ENCODE measurements at regions not wholly inside any gene's neighbourhood (a gene's known extent, or its start where the extent isn't known, plus 50 kb on each side); places are given as distances from the start of the nearest gene placed in this dataset.

- TF ChIP-seq CTCF (IDR thresholded peaks at IDR 0.05; ENCODE audit: control insufficient read depth, extremely low read depth, insufficient read depth), result no peak
- DNase-seq (ENCODE audit: low read depth), result no peak
Observed at GRCh38 chr7:109782806-109783205, 1213.1 kb downstream of the DNAJB9 start.

GRCh38 chr7:109806548-109806947 lies 1236.9 kb downstream of the DNAJB9 start:
- TF ChIP-seq CTCF (IDR thresholded peaks at IDR 0.05; ENCODE audit: control insufficient read depth, extremely low read depth, insufficient read depth), result no peak
- no peak for DNase-seq (ENCODE audit: low read depth)
- H3K4me3 ChIP-seq (ENCODE audit: low read depth, low read length), result no peak overlapping the region

More at GRCh38 chr7:109782806-109783205, 1213.1 kb downstream of the DNAJB9 start:
- H3K4me3 ChIP-seq (ENCODE audit: low read depth, low read length), result no peak overlapping the region

GRCh38 chr7:109821156-109821555 lies 1251.5 kb downstream of the DNAJB9 start:
- H3K4me3 ChIP-seq (ENCODE audit: low read depth, low read length), result no peak overlapping the region
- no peak for TF ChIP-seq CTCF (IDR thresholded peaks at IDR 0.05; ENCODE audit: control insufficient read depth, extremely low read depth, insufficient read depth)
- no peak for DNase-seq (ENCODE audit: low read depth)

- H3K4me3 ChIP-seq (ENCODE audit: low read depth, low read length), result no peak overlapping the region
- no peak for DNase-seq (ENCODE audit: low read depth)
- TF ChIP-seq CTCF (IDR thresholded peaks at IDR 0.05; ENCODE audit: control insufficient read depth, extremely low read depth, insufficient read depth), result no peak
Observed at GRCh38 chr7:109834851-109835250, 1256.1 kb upstream of the LRRN3 start.

GRCh38 chr7:109835577-109835976 lies 1255.3 kb upstream of the LRRN3 start:
- TF ChIP-seq CTCF (IDR thresholded peaks at IDR 0.05; ENCODE audit: control insufficient read depth, extremely low read depth, insufficient read depth), result no peak
- H3K4me3 ChIP-seq (ENCODE audit: low read depth, low read length), result no peak overlapping the region
- no peak for DNase-seq (ENCODE audit: low read depth)

GRCh38 chr7:109836016-109836415 lies 1254.9 kb upstream of the LRRN3 start:
- TF ChIP-seq CTCF (IDR thresholded peaks at IDR 0.05; ENCODE audit: control insufficient read depth, extremely low read depth, insufficient read depth), result no peak
- H3K4me3 ChIP-seq (ENCODE audit: low read depth, low read length), result no peak overlapping the region
- DNase-seq (ENCODE audit: low read depth), result no peak

- TF ChIP-seq CTCF (IDR thresholded peaks at IDR 0.05; ENCODE audit: control insufficient read depth, extremely low read depth, insufficient read depth), result no peak
- no peak overlapping the region for H3K4me3 ChIP-seq (ENCODE audit: low read depth, low read length)
- no peak for DNase-seq (ENCODE audit: low read depth)
Observed at GRCh38 chr7:109842386-109842785, 1248.5 kb upstream of the LRRN3 start.
